DND-41 (cell line): ENCODE measurements at regions not wholly inside any gene's neighbourhood (a gene's known extent, or its start where the extent isn't known, plus 50 kb on each side); places are given as distances from the start of the nearest gene placed in this dataset.

Experiments used
- ATAC-seq: fragments of 200-7000 bp; cut with Tn5 transposase; 3 replicates; pipeline ENCODE4 v1.9.1; 2021; ENCODE audit warnings: low read depth; ENCODE audit not compliant: insufficient read depth
- DNase-seq: peaks from one replicate; pipeline ENCODE4 v3.0.0-alpha.2; 2020
- H2AFZ ChIP-seq: 2 replicates; pipeline ENCODE4 v1.6.0; 2012; ENCODE audit warnings: low read depth, low read length
- H3K27ac ChIP-seq: 2 replicates; pipeline ENCODE4 v1.5.1; 2012; ENCODE audit warnings: low read length, inconsistent platforms
- H3K27me3 ChIP-seq: fragments of 200-600 bp; sonication (generic); 2 replicates; pipeline ENCODE4 v1.6.0; 2012; ENCODE audit warnings: low read length, mild to moderate bottlenecking, inconsistent platforms; ENCODE audit not compliant: insufficient read depth, poor library complexity
- H3K36me3 ChIP-seq: 2 replicates; pipeline ENCODE4 v1.5.1; 2012; ENCODE audit warnings: low read length, inconsistent platforms; ENCODE audit not compliant: insufficient read depth
- H3K4me1 ChIP-seq: 2 replicates; pipeline ENCODE4 v1.5.1; 2012; ENCODE audit warnings: mild to moderate bottlenecking, low read length; ENCODE audit not compliant: insufficient read depth
- H3K4me2 ChIP-seq: 2 replicates; pipeline ENCODE4 v1.6.0; 2012; ENCODE audit warnings: mild to moderate bottlenecking, moderate library complexity, low read length, inconsistent platforms; ENCODE audit not compliant: insufficient read depth
- H3K4me3 ChIP-seq, 2 experiments: fragments of 200-600 bp in 1 of 2; shearing (Covaris generic) in 1 of 2; 2 replicates each; pipeline ENCODE4 v1.5.1; 2012 to 2016; ENCODE audit warnings: inconsistent platforms in 2 of 2, low read length in 2 of 2, mild to moderate bottlenecking in 2 of 2, low read depth in 1 of 2, moderate library complexity in 1 of 2
- H3K79me2 ChIP-seq: 2 replicates; pipeline ENCODE4 v1.6.0; 2012; ENCODE audit warnings: low read length, inconsistent platforms; ENCODE audit not compliant: insufficient read depth
- H3K9ac ChIP-seq: 2 replicates; pipeline ENCODE4 v1.6.0; 2012; ENCODE audit warnings: low read depth, mild to moderate bottlenecking, inconsistent platforms, low read length, moderate library complexity
- H3K9me3 ChIP-seq: 2 replicates; pipeline ENCODE4 v1.5.1; 2012; ENCODE audit warnings: low read length, moderate library complexity, mild to moderate bottlenecking, inconsistent platforms; ENCODE audit not compliant: insufficient read depth, severe bottlenecking
- H4K20me1 ChIP-seq: 2 replicates; pipeline ENCODE4 v1.6.0; 2012; ENCODE audit warnings: low read length; ENCODE audit not compliant: insufficient read depth
- EZH2 ChIP-seq: IDR thresholded peaks from 3 replicates; pipeline ENCODE4 v1.6.1; 2012; ENCODE audit warnings: borderline replicate concordance, low read depth, mild to moderate bottlenecking, moderate library complexity, low read length, inconsistent platforms; ENCODE audit not compliant: severe bottlenecking
- TF ChIP-seq, protein P1 (sequence below): IDR thresholded peaks from 2 replicates; pipeline ENCODE4 v1.5.1; 2012; ENCODE audit warnings: borderline replicate concordance, low read length, moderate library complexity, mild to moderate bottlenecking; ENCODE audit not compliant: poor library complexity, severe bottlenecking; ENCODE audit errors: extremely low read depth

DNA sequence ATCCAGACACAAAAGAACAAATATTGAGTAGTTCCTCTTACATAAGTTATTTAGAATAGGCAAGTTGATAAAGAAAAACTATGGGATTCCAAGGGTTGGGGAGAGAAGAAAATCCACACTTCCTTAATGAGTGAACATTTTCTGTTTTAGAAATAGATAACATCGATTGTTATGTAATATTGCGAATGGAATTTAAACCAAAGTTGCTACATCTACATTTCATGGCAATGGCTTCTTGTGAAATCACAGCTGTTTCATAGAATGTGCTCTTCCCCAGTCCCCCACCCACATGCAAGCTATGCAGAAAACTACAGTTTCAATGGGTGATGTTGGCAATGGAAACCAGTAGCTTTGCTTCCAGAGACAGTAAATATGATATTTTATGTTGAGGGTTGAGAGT lies 1639.5 kb downstream of the SI start:
- TF ChIP-seq EZH2, result no peak
- TF ChIP-seq, protein P1, sequence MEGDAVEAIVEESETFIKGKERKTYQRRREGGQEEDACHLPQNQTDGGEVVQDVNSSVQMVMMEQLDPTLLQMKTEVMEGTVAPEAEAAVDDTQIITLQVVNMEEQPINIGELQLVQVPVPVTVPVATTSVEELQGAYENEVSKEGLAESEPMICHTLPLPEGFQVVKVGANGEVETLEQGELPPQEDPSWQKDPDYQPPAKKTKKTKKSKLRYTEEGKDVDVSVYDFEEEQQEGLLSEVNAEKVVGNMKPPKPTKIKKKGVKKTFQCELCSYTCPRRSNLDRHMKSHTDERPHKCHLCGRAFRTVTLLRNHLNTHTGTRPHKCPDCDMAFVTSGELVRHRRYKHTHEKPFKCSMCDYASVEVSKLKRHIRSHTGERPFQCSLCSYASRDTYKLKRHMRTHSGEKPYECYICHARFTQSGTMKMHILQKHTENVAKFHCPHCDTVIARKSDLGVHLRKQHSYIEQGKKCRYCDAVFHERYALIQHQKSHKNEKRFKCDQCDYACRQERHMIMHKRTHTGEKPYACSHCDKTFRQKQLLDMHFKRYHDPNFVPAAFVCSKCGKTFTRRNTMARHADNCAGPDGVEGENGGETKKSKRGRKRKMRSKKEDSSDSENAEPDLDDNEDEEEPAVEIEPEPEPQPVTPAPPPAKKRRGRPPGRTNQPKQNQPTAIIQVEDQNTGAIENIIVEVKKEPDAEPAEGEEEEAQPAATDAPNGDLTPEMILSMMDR, result no peak
- Histone ChIP-seq H3K4me3 (no peak overlapping the region), H2AFZ (no peak overlapping the region), H4K20me1 (no peaks in the 10 kb centered on the region), H3K36me3 (no peaks in the 10 kb centered on the region), H3K27me3 (no peaks in the 10 kb centered on the region), H3K79me2 (no peaks in the 10 kb centered on the region), H3K4me1 (no peaks in the 10 kb centered on the region), H3K4me2 (no peak overlapping the region), H3K27ac (no peak overlapping the region), H3K9me3 (no peaks in the 10 kb centered on the region), H3K9ac (no peak overlapping the region)
- no peak for ATAC-seq
- DNase-seq, result no peak

DNA sequence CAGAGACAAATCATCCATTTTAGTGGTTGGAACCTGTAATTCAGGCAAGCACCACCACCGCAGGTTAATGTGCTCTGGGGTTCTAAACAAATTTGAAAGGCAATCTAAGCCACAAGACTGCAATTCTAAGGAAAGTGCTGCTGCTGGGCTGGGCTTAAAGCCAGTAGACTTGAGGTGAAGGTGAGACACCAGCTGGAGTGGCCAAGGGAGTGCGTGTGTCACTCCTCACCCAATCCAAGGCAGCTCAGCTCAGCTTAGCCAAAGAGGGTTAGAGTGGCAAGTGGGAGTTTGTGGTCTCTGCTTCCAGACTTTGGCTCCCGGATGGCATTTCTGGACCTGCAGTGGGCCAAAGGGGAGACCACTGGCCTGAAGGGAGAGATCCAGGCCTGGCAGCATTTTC lies 1655.6 kb downstream of the SI start:
- Histone ChIP-seq H3K27ac (no peak overlapping the region), H4K20me1 (no peaks in the 10 kb centered on the region), H3K4me3 (no peak overlapping the region), H3K4me1 (no peaks in the 10 kb centered on the region), H3K9ac (no peak overlapping the region), H3K4me2 (no peak overlapping the region), H3K9me3 (peaks cover 6% of the 10 kb centered on the region), H3K27me3 (no peaks in the 10 kb centered on the region), H3K36me3 (no peaks in the 10 kb centered on the region), H3K79me2 (no peaks in the 10 kb centered on the region), H2AFZ (no peak overlapping the region)
- TF ChIP-seq, protein P1, result no peak
- TF ChIP-seq EZH2, result no peak
- peak; percentile 37; the same call in 1 of the 3 replicates for ATAC-seq
- no peak for DNase-seq

DNA sequence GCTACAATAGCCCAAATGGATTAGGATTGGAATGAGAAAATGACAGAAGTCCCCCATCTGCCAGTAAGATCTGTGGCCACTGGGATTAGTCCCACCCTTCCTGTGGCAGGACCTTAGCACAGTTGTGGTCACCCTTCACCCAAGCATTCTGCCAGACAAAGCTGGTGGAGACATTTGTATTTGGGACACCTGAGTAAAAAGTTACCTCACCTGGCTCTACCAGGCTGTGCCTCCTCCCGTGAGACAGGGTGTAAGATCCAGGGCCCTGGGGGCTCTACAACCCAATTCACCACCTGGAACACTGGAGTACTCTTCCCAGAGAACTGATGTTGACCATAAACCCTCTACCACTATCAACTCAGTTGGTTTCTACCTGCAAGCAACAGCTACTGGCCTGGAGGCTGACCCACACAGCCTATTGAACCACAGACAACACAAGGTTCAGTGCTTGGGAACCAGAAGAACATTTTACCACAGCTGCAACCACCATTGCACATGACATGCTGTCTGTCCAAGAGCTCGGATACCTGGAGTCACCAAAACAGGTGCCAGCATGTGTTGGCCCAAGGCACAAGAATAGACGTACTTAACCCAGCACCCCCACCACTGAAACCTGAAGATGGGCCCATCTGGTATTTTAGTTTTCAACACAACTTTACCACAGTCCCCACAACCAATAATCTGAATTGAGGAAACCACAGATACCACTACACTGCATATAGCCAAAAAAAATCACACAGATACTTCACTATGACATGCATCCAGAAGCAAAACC lies 1686.7 kb downstream of the SI start:
- Histone ChIP-seq H3K4me3 (no peak overlapping the region), H3K9ac (no peak overlapping the region), H4K20me1 (no peaks in the 10 kb centered on the region), H3K27me3 (no peaks in the 10 kb centered on the region), H3K4me2 (0 out of 2 replicates have a peak overlapping the region, but pooled peaks have one; percentile 4), H3K36me3 (no peaks in the 10 kb centered on the region), H3K9me3 (no peaks in the 10 kb centered on the region), H3K27ac (peak overlapping the region; percentile 24; the same call in 1 of the 2 replicates), H2AFZ (no peak overlapping the region), H3K4me1 (peaks cover 17% of the 10 kb centered on the region), H3K79me2 (no peaks in the 10 kb centered on the region)
- ATAC-seq, result peak; percentile 91
- TF ChIP-seq, protein P1, result no peak
- no peak for TF ChIP-seq EZH2
- DNase-seq, result peak; percentile 77
